ENCODE measurements at regions not wholly inside any gene's neighbourhood (a gene's known extent, or its start where the extent isn't known, plus 50 kb on each side); places are given as distances from the start of the nearest gene placed in this dataset.

GRCh38 chr6:169903122-169903521, 151.7 kb downstream of the ERMARD start (continued):
- no peak for TF ChIP-seq RAD21 (IDR thresholded peaks at IDR 0.05 in 1 of 2, conservative IDR thresholded peaks at IDR 0.05 in 1 of 2; ENCODE audit: low read depth in 2 of 2, low read length in 2 of 2)
- TF ChIP-seq SP2 (IDR thresholded peaks at IDR 0.05; ENCODE audit: low read length) = no peak
- no peak for TF ChIP-seq TBP (IDR thresholded peaks at IDR 0.05; ENCODE audit: low read depth, low read length)

All from H1 (cell line).